Lung (tissue), 11 donors: ENCODE measurements at regions not wholly inside any gene's neighbourhood (a gene's known extent, or its start where the extent isn't known, plus 50 kb on each side); places are given as distances from the start of the nearest gene placed in this dataset.

Experiments used
- ATAC-seq: fragments of 200-7000 bp; cut with Tn5 transposase; one replicate; pipeline ENCODE4 v1.9.1; 2020; ENCODE audit warnings: moderate number of reproducible peaks; ENCODE audit not compliant: insufficient read depth, low FRiP score
- DNase-seq, 3 donors: peaks; one replicate each; pipeline ENCODE4 v3.0.0-alpha.2; 2013 to 2017
- H3K27ac ChIP-seq, 2 donors: one replicate each; pipeline ENCODE4 v1.5.1; 2013; ENCODE audit warnings: mild to moderate bottlenecking in 2 of 2, moderate library complexity in 2 of 2, control low read depth in 1 of 2, inconsistent platforms in 1 of 2, low read depth in 1 of 2, low read length in 1 of 2
- H3K27me3 ChIP-seq, 3 donors: one replicate each; pipeline ENCODE4 v1.5.1; 2013; ENCODE audit warnings: low read length in 2 of 3; ENCODE audit not compliant: control insufficient read depth in 3 of 3, insufficient read depth in 3 of 3
- H3K36me3 ChIP-seq, 4 donors: one replicate each; pipeline ENCODE4 v1.5.1; 2013; ENCODE audit warnings: low read length in 4 of 4, mild to moderate bottlenecking in 1 of 4, moderate library complexity in 1 of 4; ENCODE audit not compliant: control insufficient read depth in 4 of 4, insufficient read depth in 4 of 4
- H3K4me1 ChIP-seq, 5 donors: one replicate each; pipeline ENCODE4 v1.5.1; 2013; ENCODE audit warnings: low read length in 5 of 5, mild to moderate bottlenecking in 2 of 5, moderate library complexity in 1 of 5; ENCODE audit not compliant: control insufficient read depth in 5 of 5, insufficient read depth in 5 of 5
- H3K4me3 ChIP-seq: one replicate; pipeline ENCODE4 v1.5.1; 2013; ENCODE audit warnings: mild to moderate bottlenecking, control low read depth, moderate library complexity
- H3K9ac ChIP-seq, 2 donors: one replicate each; pipeline ENCODE4 v1.5.1; 2013; ENCODE audit warnings: low read length in 2 of 2, control low read depth in 1 of 2; ENCODE audit not compliant: insufficient read depth in 1 of 2
- H3K9me3 ChIP-seq, 4 donors: one replicate each; pipeline ENCODE4 v1.5.1; 2013; ENCODE audit warnings: low read length in 3 of 4, mild to moderate bottlenecking in 1 of 4, moderate library complexity in 1 of 4; ENCODE audit not compliant: control insufficient read depth in 4 of 4, insufficient read depth in 3 of 4
- CTCF ChIP-seq: IDR thresholded peaks from 2 replicates; pipeline ENCODE4 v1.5.1; 2012; ENCODE audit warnings: mild to moderate bottlenecking; ENCODE audit errors: control extremely low read depth, extremely low read depth
- WGBS, 2 donors: extraction: QIAGEN DNeasy Blood & Tissue Kit; methylation state at CpG; one replicate each; pipeline ENCODE4 v1.1.7; 2013; 5-methylcytosine and 5-hydroxymethylcytosine counted together
- donor health status: control.
- donor health status: control.
- donor health status: Bipolar disorder and iron deficiency.
- donor health status: healthy.
- donor health status: DM: yes; HTN: yes; CAD: no.

GRCh38 chr3:124576565-124577493 lies 153.4 kb upstream of the UMPS start:
- ATAC-seq (no peak), DNase-seq (no peak)
- H3K9ac ChIP-seq: no peak overlapping the region
- H3K4me3 ChIP-seq: no peak overlapping the region
- H3K4me1 ChIP-seq: no peaks in the 10 kb centered on the region
- TF ChIP-seq CTCF: no peak
- no peaks in the 10 kb centered on the region for H3K9me3 ChIP-seq
- no peak overlapping the region for H3K27ac ChIP-seq
- 56 to 75% methylated on average over 5 of the region's 5 CpGs for WGBS, 2 donors
- no peaks in the 10 kb centered on the region for H3K27me3 ChIP-seq
- H3K36me3 ChIP-seq: peaks cover 0 to 6% (median 0%) of the 10 kb centered on the region in 4 donors

- Histone ChIP-seq H3K9me3 (no peaks in the 10 kb centered on the region), H3K36me3 (peaks cover 0 to 6% (median 0%) of the 10 kb centered on the region in 4 donors), H3K9ac (no peak overlapping the region), H3K27ac (no peak overlapping the region), H3K4me1 (no peaks in the 10 kb centered on the region), H3K4me3 (no peak overlapping the region), H3K27me3 (no peaks in the 10 kb centered on the region)
- TF ChIP-seq CTCF: no peak
- ATAC-seq (no peak), DNase-seq (no peak)
- WGBS, 2 donors: 94 to 96% methylated on average over 1 of the region's 1 CpG
These were observed 152.6 kb upstream of the UMPS start for GRCh38 chr3:124577494-124578167.

GRCh38 chr3:124579641-124580040 lies 150.6 kb upstream of the UMPS start:
- Histone ChIP-seq H3K27me3 (no peaks in the 10 kb centered on the region), H3K4me3 (no peak overlapping the region), H3K4me1 (peaks cover 0 to 4% (median 0%) of the 10 kb centered on the region in 5 donors), H3K36me3 (peaks cover 0 to 6% (median 0%) of the 10 kb centered on the region in 4 donors), H3K9me3 (no peaks in the 10 kb centered on the region), H3K27ac (no peak overlapping the region), H3K9ac (no peak overlapping the region)
- no peak for TF ChIP-seq CTCF
- 86 to 88% methylated on average over 2 of the region's 2 CpGs for WGBS, 2 donors
- DNase-seq (no peak), ATAC-seq (no peak)
